Mesenchymal stem cell (in vitro differentiated cells and primary cell): ENCODE measurements at regions not wholly inside any gene's neighbourhood (a gene's known extent, or its start where the extent isn't known, plus 50 kb on each side); places are given as distances from the start of the nearest gene placed in this dataset.

Source experiments
- DNase-seq: peaks from one replicate; pipeline ENCODE4 v3.0.0-alpha.2; 2013
- H2AFZ ChIP-seq: one replicate; pipeline ENCODE4 v1.6.1; 2013; ENCODE audit warnings: low read depth, mild to moderate bottlenecking, control low read depth, inconsistent platforms, low read length, moderate library complexity
- H2AK5ac ChIP-seq: 2 replicates; pipeline ENCODE4 v1.6.1; 2013; ENCODE audit warnings: low read length, moderate library complexity, mild to moderate bottlenecking, inconsistent platforms; ENCODE audit not compliant: severe bottlenecking
- H2BK120ac ChIP-seq: one replicate; pipeline ENCODE4 v1.6.1; 2013; ENCODE audit warnings: low read depth, mild to moderate bottlenecking, inconsistent platforms, low read length, moderate library complexity
- H2BK12ac ChIP-seq, 2 experiments: one replicate each; pipeline ENCODE4 v1.6.1; 2013; ENCODE audit warnings: inconsistent platforms in 2 of 2, low read length in 2 of 2, mild to moderate bottlenecking in 2 of 2, moderate library complexity in 2 of 2, control low read depth in 1 of 2
- H2BK15ac ChIP-seq: one replicate; pipeline ENCODE4 v1.6.1; 2013; ENCODE audit warnings: mild to moderate bottlenecking, low read depth, inconsistent platforms; ENCODE audit not compliant: poor library complexity, severe bottlenecking
- H2BK5ac ChIP-seq: 2 replicates; pipeline ENCODE4 v1.6.1; 2013; ENCODE audit warnings: low read depth, mild to moderate bottlenecking, low read length, control low read depth, inconsistent platforms; ENCODE audit not compliant: poor library complexity, severe bottlenecking
- H3K14ac ChIP-seq, 2 experiments: one replicate each; pipeline ENCODE4 v1.6.1; 2013; ENCODE audit warnings: inconsistent platforms in 2 of 2, low read length in 2 of 2, control low read depth in 1 of 2, mild to moderate bottlenecking in 1 of 2, moderate library complexity in 1 of 2
- H3K18ac ChIP-seq, 2 experiments: one replicate each; pipeline ENCODE4 v1.6.1; 2013; ENCODE audit warnings: inconsistent platforms in 2 of 2, low read length in 2 of 2, control low read depth in 1 of 2, low read depth in 1 of 2, mild to moderate bottlenecking in 1 of 2
- H3K23ac ChIP-seq, 2 experiments: one replicate each; pipeline ENCODE4 v1.6.1; 2013; ENCODE audit warnings: inconsistent platforms in 2 of 2, low read length in 2 of 2, mild to moderate bottlenecking in 2 of 2, moderate library complexity in 2 of 2, control low read depth in 1 of 2
- H3K27ac ChIP-seq: 2 replicates; pipeline ENCODE4 v1.5.1; 2013; ENCODE audit warnings: mild to moderate bottlenecking, moderate library complexity, low read length, control low read depth, inconsistent platforms; ENCODE audit not compliant: poor library complexity, severe bottlenecking
- H3K27me3 ChIP-seq, 2 experiments: 2 replicates each; pipeline versions ENCODE4 v1.6.1 to v1.7.0; 2013; ENCODE audit warnings: low read length in 2 of 2, mild to moderate bottlenecking in 2 of 2, moderate library complexity in 2 of 2, control low read depth in 1 of 2, inconsistent platforms in 1 of 2; ENCODE audit not compliant: control insufficient read depth in 1 of 2, insufficient read depth in 1 of 2
- H3K36me3 ChIP-seq, 2 experiments: 2 replicates each; pipeline versions ENCODE4 v1.6.1 to v1.7.0; 2013; ENCODE audit warnings: low read length in 2 of 2, control low read depth in 1 of 2, inconsistent platforms in 1 of 2, low read depth in 1 of 2, mild to moderate bottlenecking in 1 of 2; ENCODE audit not compliant: insufficient read depth in 2 of 2, control insufficient read depth in 1 of 2
- H3K4ac ChIP-seq, 2 experiments: one replicate each; pipeline ENCODE4 v1.6.1; 2013; ENCODE audit warnings: inconsistent platforms in 2 of 2, low read length in 2 of 2, mild to moderate bottlenecking in 2 of 2, moderate library complexity in 2 of 2, control low read depth in 1 of 2, low read depth in 1 of 2
- H3K4me1 ChIP-seq: 2 replicates; pipeline ENCODE4 v1.6.1; 2013; ENCODE audit warnings: low read depth, low read length, control low read depth; ENCODE audit not compliant: control insufficient read depth, insufficient read depth
- H3K4me2 ChIP-seq: 2 replicates; pipeline ENCODE4 v1.6.1; 2013; ENCODE audit warnings: low read length, mild to moderate bottlenecking, inconsistent platforms; ENCODE audit not compliant: poor library complexity, severe bottlenecking
- H3K4me3 ChIP-seq, 2 experiments: 2 replicates each; pipeline versions ENCODE4 v1.5.1 to v1.7.0; 2013; ENCODE audit warnings: low read length in 2 of 2, mild to moderate bottlenecking in 2 of 2, control low read depth in 1 of 2, low read depth in 1 of 2; ENCODE audit not compliant: insufficient read depth in 1 of 2
- H3K79me1 ChIP-seq: replicated peaks from 2 replicates; pipeline ENCODE4 v1.6.1; 2013; ENCODE audit warnings: mild to moderate bottlenecking, control low read depth, low read length, inconsistent platforms; ENCODE audit not compliant: poor library complexity, severe bottlenecking
- H3K9ac ChIP-seq: 2 replicates; pipeline ENCODE4 v1.7.0; 2013; ENCODE audit warnings: mild to moderate bottlenecking, low read length, moderate library complexity
- H3K9me3 ChIP-seq: 2 replicates; pipeline ENCODE4 v1.7.0; 2013; ENCODE audit warnings: mild to moderate bottlenecking, low read length; ENCODE audit not compliant: control insufficient read depth
- H4K8ac ChIP-seq: one replicate; pipeline ENCODE4 v1.6.1; 2013; ENCODE audit warnings: inconsistent platforms, mild to moderate bottlenecking, low read length, moderate library complexity
- H4K91ac ChIP-seq: one replicate; pipeline ENCODE4 v1.6.1; 2013; ENCODE audit warnings: mild to moderate bottlenecking, low read length, inconsistent platforms
- WGBS: methylation state at CpG from one replicate; pipeline ENCODE4 v1.1.7; 2013; ENCODE audit warnings: mixed read lengths; 5-methylcytosine and 5-hydroxymethylcytosine counted together

GRCh38 chr22:48205161-48205560 lies 1442.7 kb downstream of the TBC1D22A start:
- Histone ChIP-seq H3K4me3 (no peak overlapping the region), H3K36me3 (no peaks in the 10 kb centered on the region), H3K27me3 (no peaks in the 10 kb centered on the region), H3K18ac (no peak overlapping the region), H3K4me2 (no peak overlapping the region), H2BK120ac (no peak overlapping the region), H2BK15ac (no peak overlapping the region), H3K9ac (no peak overlapping the region), H3K14ac (no peak overlapping the region), H2AK5ac (no peak overlapping the region), H4K8ac (no peak overlapping the region), H3K9me3 (peaks cover 3% of the 10 kb centered on the region), H2BK12ac (no peak overlapping the region), H2AFZ (no peak overlapping the region), H4K91ac (no peak overlapping the region), H3K23ac (no peak overlapping the region), H3K27ac (no peak overlapping the region), H3K4ac (no peak overlapping the region), H3K79me1 (no peaks in the 10 kb centered on the region), H3K4me1 (no peaks in the 10 kb centered on the region), H2BK5ac (no peak overlapping the region)
- no peak for DNase-seq
- WGBS = 74% methylated on average over 7 of the region's 7 CpGs

GRCh38 chr22:48204296-48204695 lies 1441.8 kb downstream of the TBC1D22A start:
- Histone ChIP-seq H3K14ac (no peak overlapping the region), H3K4me1 (no peaks in the 10 kb centered on the region), H3K18ac (no peak overlapping the region), H3K4me3 (no peak overlapping the region), H2BK5ac (no peak overlapping the region), H2BK15ac (no peak overlapping the region), H4K91ac (no peak overlapping the region), H2AK5ac (no peak overlapping the region), H2BK12ac (no peak overlapping the region), H3K23ac (no peak overlapping the region), H3K27me3 (no peaks in the 10 kb centered on the region), H3K4me2 (no peak overlapping the region), H3K27ac (no peak overlapping the region), H4K8ac (no peak overlapping the region), H3K79me1 (no peaks in the 10 kb centered on the region), H3K9ac (no peak overlapping the region), H3K9me3 (peaks cover 3% of the 10 kb centered on the region), H2AFZ (no peak overlapping the region), H3K4ac (no peak overlapping the region), H3K36me3 (no peaks in the 10 kb centered on the region), H2BK120ac (no peak overlapping the region)
- DNase-seq = no peak
- WGBS = 59% methylated on average over 2 of the region's 2 CpGs

- Histone ChIP-seq H4K8ac (no peak overlapping the region), H2AK5ac (no peak overlapping the region), H3K36me3 (no peaks in the 10 kb centered on the region), H3K18ac (no peak overlapping the region), H3K14ac (no peak overlapping the region), H3K27ac (no peak overlapping the region), H3K4me2 (no peak overlapping the region), H2BK120ac (no peak overlapping the region), H3K9me3 (peaks cover 8% of the 10 kb centered on the region), H2BK15ac (no peak overlapping the region), H3K4ac (no peak overlapping the region), H2BK12ac (no peak overlapping the region), H2BK5ac (no peak overlapping the region), H3K4me1 (no peaks in the 10 kb centered on the region), H3K23ac (no peak overlapping the region), H4K91ac (no peak overlapping the region), H3K79me1 (no peaks in the 10 kb centered on the region), H3K4me3 (no peak overlapping the region), H2AFZ (no peak overlapping the region), H3K9ac (no peak overlapping the region), H3K27me3 (no peaks in the 10 kb centered on the region)
- WGBS = 84% methylated on average over 7 of the region's 7 CpGs
- no peak for DNase-seq
Observed at GRCh38 chr22:48199667-48200066, 1437.2 kb downstream of the TBC1D22A start.

GRCh38 chr22:48198489-48199459 lies 1436.3 kb downstream of the TBC1D22A start:
- Histone ChIP-seq H3K4me3 (no peak overlapping the region), H4K8ac (no peak overlapping the region), H3K4me1 (no peaks in the 10 kb centered on the region), H3K18ac (no peak overlapping the region), H3K14ac (no peak overlapping the region), H3K36me3 (no peaks in the 10 kb centered on the region), H3K27me3 (no peaks in the 10 kb centered on the region), H4K91ac (no peak overlapping the region), H3K23ac (no peak overlapping the region), H3K4ac (no peak overlapping the region), H3K9ac (no peak overlapping the region), H3K79me1 (no peaks in the 10 kb centered on the region), H2BK15ac (no peak overlapping the region), H2BK120ac (no peak overlapping the region), H3K9me3 (peaks cover 8% of the 10 kb centered on the region), H2AFZ (no peak overlapping the region), H3K4me2 (no peak overlapping the region), H2BK12ac (no peak overlapping the region), H2AK5ac (no peak overlapping the region), H3K27ac (no peak overlapping the region), H2BK5ac (no peak overlapping the region)
- WGBS = 82% methylated on average over 11 of the region's 11 CpGs
- no peak for DNase-seq
